Activated CD8-positive, alpha-beta memory T cell treated with anti-CD3 and anti-CD28 coated beads for 1 hour (primary cell): ENCODE measurements at regions not wholly inside any gene's neighbourhood (a gene's known extent, or its start where the extent isn't known, plus 50 kb on each side); places are given as distances from the start of the nearest gene placed in this dataset.
A peak's percentile ranks its signal among the peaks of the same experiment; 100 is the strongest.
"Not testable (repeated sequence)": the region's sequence is repeated elsewhere in the genome, so short reads cannot be mapped to it uniquely, and the experiment has no call there.

ENCODE experiments used
- DNase-seq, 2 donors: peaks; one replicate each; pipeline ENCODE4 v3.0.0-alpha.2; 2020; ENCODE audit warnings: low read depth in 1 of 2; ENCODE audit errors: extremely low read depth in 1 of 2

DNA sequence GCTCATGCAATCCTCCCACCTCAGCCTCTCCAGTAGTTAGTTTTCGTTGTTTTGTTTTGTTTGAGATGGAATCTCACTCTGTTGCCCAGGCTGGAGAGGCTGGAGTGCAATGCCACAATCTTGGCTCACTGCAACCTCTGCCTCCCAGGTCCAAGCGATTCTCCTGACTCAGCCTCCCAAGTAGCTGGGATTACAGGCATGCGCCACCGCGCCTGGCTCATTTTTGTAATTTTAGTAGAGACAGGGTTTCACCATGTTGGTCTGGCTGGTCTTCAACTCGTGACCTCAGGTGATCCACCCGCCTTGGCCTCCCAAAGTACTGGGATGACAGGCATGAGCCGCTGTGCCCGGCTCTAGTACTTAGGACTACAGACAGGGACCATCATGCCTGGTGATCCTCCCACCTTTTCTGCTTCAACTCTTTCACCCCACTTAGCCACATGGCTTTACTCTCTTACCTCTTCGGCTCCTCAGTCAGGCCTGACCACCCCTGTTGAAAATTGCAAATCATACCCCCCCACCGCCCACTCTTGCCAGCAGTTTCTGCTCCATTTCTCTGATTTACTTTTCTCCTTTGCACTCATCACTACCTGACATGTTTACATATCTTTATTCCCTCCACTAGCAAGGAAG, 157.1 kb upstream of the GRK3 start:
- DNase-seq, result no peak

GRCh38 chr22:25407859-25408229, 156.6 kb upstream of the GRK3 start:
- DNase-seq, result no peak

DNA sequence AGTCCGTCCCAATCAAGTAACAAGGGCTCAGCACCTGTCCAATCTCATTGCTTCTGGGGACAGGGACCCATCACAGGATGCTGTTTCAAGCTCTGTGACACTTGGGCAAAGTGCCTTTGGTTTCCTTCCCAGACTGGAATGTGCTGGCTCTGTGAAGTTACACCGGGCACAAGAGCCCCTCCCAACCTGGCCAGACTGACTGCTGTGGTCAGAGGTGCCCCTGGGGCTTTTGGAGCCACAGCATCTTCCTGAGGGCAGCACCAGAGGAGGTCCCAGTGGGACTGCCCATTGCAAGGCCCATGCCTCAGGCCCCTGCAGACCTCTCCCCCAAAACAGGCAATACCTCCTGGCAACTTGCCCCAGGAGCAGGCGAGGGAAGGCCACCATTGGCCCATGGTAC, 155.2 kb upstream of the GRK3 start:
- no peak for DNase-seq

DNA sequence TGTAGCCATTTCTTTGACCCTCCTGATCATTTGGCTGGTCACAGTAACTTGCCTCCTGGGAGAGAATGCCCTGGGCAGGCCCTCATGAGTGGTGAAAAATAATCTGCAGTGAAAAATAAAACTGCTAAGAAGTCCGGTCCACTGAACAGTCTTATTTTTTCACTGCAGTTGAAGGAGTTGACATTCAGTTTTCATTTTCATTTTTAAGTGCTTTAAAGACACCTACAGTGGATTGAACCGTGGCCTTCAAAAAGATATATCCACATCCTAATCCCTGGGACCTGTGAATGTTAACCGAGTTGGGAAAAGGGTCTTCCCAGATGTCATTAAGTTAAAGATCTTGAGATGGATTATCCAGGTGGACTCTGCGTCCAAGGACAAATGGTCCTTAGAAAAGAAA, 153.6 kb upstream of the GRK3 start:
- DNase-seq, result no peak

- no peak for DNase-seq
These were observed 150.9 kb upstream of the GRK3 start for GRCh38 chr22:25413620-25414019.

GRCh38 chr22:25415731-25416130, 148.7 kb upstream of the GRK3 start:
- DNase-seq, result not testable (repeated sequence)

GRCh38 chr22:25417826-25418225, 146.6 kb upstream of the GRK3 start:
- DNase-seq, result not testable (repeated sequence)

GRCh38 chr22:25419247-25420113, 145.0 kb upstream of the GRK3 start:
- no peak for DNase-seq

GRCh38 chr22:25420114-25420441, 144.4 kb upstream of the GRK3 start:
- DNase-seq, result not testable (repeated sequence)

DNA sequence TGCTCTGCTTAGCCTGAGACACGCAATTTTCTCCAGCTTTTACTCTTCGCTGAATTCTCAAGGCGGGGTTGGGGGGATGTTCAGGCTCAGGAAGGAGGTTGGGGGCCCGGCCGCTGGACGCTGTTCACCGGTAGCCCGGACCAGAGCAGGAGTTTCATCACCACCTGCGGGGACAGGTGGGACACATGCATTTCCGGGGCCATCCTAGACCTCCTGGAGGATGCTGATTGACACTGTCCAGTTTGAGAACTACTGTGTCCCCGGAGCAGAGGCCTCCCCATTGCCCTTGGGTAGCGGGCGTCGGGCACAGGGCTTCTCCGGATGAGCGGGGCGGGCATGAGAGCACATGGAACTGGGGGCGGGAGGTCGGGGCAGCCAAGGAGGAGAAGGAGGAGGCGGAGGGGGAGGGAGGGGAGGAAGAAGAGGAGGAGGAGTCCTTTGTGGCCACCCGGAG, 144.0 kb upstream of the GRK3 start:
- no peak for DNase-seq

DNA sequence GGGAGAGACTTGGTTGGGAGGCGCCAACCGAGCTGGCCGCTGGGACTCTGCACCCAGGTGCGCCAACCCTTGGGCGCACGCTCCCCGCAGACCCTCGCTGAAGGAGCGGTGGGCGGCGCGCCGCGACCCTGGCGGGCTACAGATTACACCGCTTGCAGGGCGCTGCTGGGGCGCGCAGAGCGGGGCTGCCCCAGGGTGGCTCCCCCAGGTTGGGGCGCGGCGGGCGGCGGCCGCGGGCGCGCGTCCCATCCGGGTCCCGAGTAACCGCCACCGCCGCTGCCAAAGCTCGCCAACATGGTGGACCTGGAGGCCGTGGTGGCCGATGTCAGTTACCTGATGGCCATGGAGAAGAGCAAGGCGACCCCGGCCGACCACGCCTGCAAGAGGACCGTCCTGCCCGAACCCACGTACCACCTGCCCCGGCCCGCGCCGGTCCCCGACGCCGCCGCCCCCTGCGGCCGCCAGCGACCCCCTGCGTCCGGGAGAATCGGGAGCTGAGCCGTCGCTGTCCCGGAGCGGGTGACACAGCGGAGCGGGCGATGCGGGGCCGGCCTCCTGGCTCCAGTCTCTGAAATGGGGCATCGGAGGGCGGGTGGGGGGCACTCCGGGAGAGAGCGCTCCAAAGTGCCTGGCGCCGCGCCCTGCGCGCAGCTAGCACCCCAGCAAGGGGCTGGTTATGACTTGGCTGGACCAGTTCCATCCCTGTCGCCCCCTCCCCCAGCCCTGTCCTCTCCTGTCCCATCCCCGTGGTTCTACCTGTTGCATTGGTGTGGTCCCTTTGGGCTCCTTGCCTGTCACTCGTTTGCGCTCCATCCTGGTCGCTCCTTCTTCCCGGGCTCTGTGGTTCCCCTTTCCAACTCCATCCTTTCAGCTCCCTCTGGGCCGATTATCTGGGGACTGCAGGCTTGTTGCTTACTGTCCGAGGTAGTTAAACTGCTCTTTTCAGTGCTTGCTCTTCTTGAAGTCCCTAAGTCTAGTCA, 143.3 kb upstream of the GRK3 start:
- DNase-seq, result no peak

- DNase-seq, result not testable (repeated sequence)
These were observed 137.8 kb upstream of the GRK3 start for GRCh38 chr22:25426530-25427308.

- not testable (repeated sequence) for DNase-seq
These were observed 132.7 kb upstream of the GRK3 start for GRCh38 chr22:25431637-25432342.

GRCh38 chr22:25433381-25433970, 131.0 kb upstream of the GRK3 start:
- not testable (repeated sequence) for DNase-seq

DNA sequence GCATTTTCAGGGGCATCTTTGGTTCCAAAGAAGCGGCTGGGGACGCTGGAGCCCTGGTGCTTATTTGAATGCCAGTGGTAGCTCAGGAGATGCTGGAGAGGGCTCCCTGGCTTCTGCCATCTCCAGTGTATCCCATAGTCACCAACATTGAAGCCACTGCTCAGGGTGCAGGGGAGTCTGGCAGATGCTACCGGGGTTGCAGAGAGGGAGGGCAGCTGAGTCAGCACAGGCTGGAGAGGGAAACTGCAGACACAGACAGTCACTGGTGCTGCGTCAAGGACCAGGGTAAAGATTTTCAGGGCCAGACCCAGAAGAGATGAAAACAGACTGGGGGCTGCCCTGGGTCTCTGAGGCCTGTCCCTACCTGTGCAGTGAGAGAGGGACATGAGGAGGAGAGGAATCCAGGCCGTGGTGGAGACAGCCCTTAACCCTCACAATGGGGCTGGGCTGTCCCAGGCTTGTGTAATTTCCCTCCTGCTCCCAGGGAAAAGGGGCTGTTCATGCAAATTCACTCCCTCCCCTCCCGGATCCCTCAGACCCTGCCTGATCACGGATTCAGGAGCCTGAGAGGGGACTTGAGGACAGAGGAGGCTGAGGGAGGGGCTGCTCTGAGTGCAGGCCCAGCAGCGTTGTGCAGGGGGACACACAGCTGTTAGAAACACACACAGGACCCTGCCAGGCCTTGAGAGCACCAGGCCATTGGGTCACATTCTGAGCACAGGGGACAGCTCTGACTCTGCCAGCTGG, 126.9 kb upstream of the GRK3 start:
- DNase-seq, result no peak

DNA sequence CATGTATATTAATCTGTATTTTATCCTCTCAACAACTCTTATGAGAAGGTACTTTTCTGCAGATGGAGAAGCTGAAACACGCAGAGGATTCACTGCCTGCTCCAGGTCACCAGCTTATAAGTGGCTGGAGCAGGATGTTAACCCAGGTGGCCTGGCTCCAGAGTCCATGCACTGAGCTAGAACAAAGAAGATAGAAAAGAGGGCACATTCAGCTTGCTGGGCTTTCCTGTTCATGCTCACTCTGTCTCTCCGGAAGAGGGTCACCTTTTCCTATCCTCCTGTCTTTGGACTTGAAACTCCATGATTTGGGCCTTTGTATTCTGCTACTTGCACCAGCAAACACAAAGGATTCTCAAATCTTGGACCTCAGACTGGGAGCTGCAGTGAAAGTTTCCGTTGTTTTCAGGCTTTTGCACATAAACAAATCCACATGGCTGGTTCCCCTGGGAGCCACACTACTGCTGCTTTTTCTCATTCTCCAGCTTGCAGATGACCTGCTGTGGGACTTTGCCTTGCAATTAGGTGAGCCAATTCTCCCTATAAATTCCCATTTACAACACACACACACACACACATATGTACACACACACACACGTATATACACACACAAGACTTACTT, 117.3 kb upstream of the GRK3 start:
- DNase-seq, result no peak

DNA sequence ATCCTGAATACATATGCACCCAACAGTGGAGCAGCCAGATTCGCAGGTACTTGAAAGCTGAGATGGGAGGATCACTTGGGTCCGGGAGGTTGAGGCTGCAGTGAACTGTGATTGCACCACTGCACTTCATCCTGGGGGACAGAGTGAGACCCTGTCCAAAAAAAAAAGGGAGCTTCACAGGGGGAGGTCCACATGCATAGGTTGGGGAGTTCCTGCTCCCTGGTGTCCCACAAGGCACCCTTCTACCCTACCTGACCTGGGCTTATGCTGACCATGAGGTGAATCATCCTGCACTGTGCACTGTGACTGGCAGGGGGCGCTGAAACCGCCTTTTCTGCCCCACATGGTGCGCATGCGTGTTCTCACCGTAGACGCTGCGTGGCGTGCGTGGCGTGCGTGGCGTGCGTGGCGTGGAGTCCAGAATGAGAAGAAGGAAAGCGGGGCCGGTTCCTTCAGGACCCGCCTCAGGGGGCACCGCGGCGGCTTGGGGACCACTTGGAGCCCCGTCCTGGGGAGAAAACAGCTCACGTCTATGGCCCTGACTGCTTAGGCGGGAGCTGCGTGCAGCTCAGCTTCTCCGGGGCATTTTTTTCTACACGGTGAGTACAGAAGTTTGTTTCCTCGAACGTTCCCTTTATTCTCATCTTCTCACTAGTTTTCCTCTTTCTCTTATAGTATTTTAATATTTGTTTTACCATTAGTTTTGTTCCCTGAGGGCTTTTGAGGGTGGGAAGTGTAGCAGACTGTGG, 116.6 kb upstream of the GRK3 start:
- DNase-seq, result peak; percentile 68 to 85
